EL (cell line): ENCODE measurements at regions not wholly inside any gene's neighbourhood (a gene's known extent, or its start where the extent isn't known, plus 50 kb on each side); places are given as distances from the start of the nearest gene placed in this dataset.
"Not testable (repeated sequence)": the region's sequence is repeated elsewhere in the genome, so short reads cannot be mapped to it uniquely, and the experiment has no call there.

Experiments
- DNase-seq: peaks from one replicate; pipeline ENCODE4 v3.0.0-alpha.2; 2016

GRCh38 chr10:36764823-36765222, 360.6 kb upstream of the ANKRD30A start:
- DNase-seq, result no peak

GRCh38 chr10:36761121-36761520, 364.3 kb upstream of the ANKRD30A start:
- DNase-seq, result no peak

GRCh38 chr10:36759141-36759805, 366.1 kb upstream of the ANKRD30A start:
- DNase-seq, result peak; percentile 59

GRCh38 chr10:36748128-36748871, 377.1 kb upstream of the ANKRD30A start:
- no peak for DNase-seq

- DNase-seq, result no peak
Observed at GRCh38 chr10:36739884-36740445, 385.4 kb upstream of the ANKRD30A start.

GRCh38 chr10:36738738-36739431, 386.5 kb upstream of the ANKRD30A start:
- DNase-seq, result no peak

GRCh38 chr10:36736311-36736710, 389.1 kb upstream of the ANKRD30A start:
- DNase-seq, result no peak

- DNase-seq, result not testable (repeated sequence)
Observed at GRCh38 chr10:36734590-36734989, 390.8 kb upstream of the ANKRD30A start.

GRCh38 chr10:36730316-36730715, 395.1 kb upstream of the ANKRD30A start:
- peak; percentile 18 for DNase-seq

- no peak for DNase-seq
Observed at GRCh38 chr10:36728626-36729025, 396.8 kb upstream of the ANKRD30A start.

- DNase-seq, result peak; percentile 76
Observed at GRCh38 chr10:36725581-36726520, 399.5 kb upstream of the ANKRD30A start.

GRCh38 chr10:36722777-36723176, 402.6 kb upstream of the ANKRD30A start:
- no peak for DNase-seq

GRCh38 chr10:36721871-36722270, 403.5 kb upstream of the ANKRD30A start:
- DNase-seq, result no peak

GRCh38 chr10:36720895-36721294, 404.5 kb upstream of the ANKRD30A start:
- peak; percentile 2 for DNase-seq

- peak; percentile 2 for DNase-seq
Observed at GRCh38 chr10:36717118-36717517, 408.3 kb upstream of the ANKRD30A start.

- DNase-seq, result no peak
Observed at GRCh38 chr10:36716291-36716690, 409.1 kb upstream of the ANKRD30A start.

- no peak for DNase-seq
Observed at GRCh38 chr10:36712695-36713094, 412.7 kb upstream of the ANKRD30A start.

- DNase-seq, result no peak
Observed at GRCh38 chr10:36711361-36711760, 414.0 kb upstream of the ANKRD30A start.

- no peak for DNase-seq
Observed at GRCh38 chr10:36704124-36704523, 421.3 kb upstream of the ANKRD30A start.

- no peak for DNase-seq
Observed at GRCh38 chr10:36703179-36703578, 422.2 kb upstream of the ANKRD30A start.

GRCh38 chr10:36700123-36700522, 425.3 kb upstream of the ANKRD30A start:
- no peak for DNase-seq

GRCh38 chr10:36692759-36693158, 432.6 kb upstream of the ANKRD30A start:
- no peak for DNase-seq
